Progenitor cell of endocrine pancreas (in vitro differentiated cells): ENCODE measurements at regions not wholly inside any gene's neighbourhood (a gene's known extent, or its start where the extent isn't known, plus 50 kb on each side); places are given as distances from the start of the nearest gene placed in this dataset.

Experiments used
- DNase-seq: peaks from one replicate; pipeline ENCODE4 v3.0.0; 2021; ENCODE audit warnings: low spot score; ENCODE audit not compliant: unreplicated experiment
- H3K27ac Mint-ChIP-seq: 2 replicates; pipeline ENCODE4 v1.8.0; 2021; ENCODE audit warnings: mild to moderate bottlenecking, moderate library complexity, mixed read lengths
- H3K27me3 Mint-ChIP-seq: 2 replicates; pipeline ENCODE4 v1.8.0; 2021; ENCODE audit warnings: mixed read lengths
- H3K36me3 Mint-ChIP-seq: 2 replicates; pipeline ENCODE4 v1.8.0; 2022; ENCODE audit warnings: mixed read lengths; ENCODE audit not compliant: insufficient read depth
- H3K4me1 Mint-ChIP-seq: 2 replicates; pipeline ENCODE4 v1.8.0; 2021; ENCODE audit warnings: low read depth, mixed read lengths
- H3K4me3 Mint-ChIP-seq: 2 replicates; pipeline ENCODE4 v1.8.0; 2021; ENCODE audit warnings: low read depth, mild to moderate bottlenecking, moderate library complexity, mixed read lengths
- H3K9me3 Mint-ChIP-seq: 2 replicates; pipeline ENCODE4 v1.8.0; 2021; ENCODE audit warnings: low read depth, mixed read lengths
- CTCF ChIP-seq: fragments of 200-600 bp; sonication (generic); IDR thresholded peaks from one replicate; pipeline ENCODE4 v1.5.0; 2021; ENCODE audit warnings: antibody characterized with exemption, mild to moderate bottlenecking; ENCODE audit not compliant: unreplicated experiment

- peaks cover 4% of the 10 kb centered on the region for H3K4me1 Mint-ChIP-seq
- no peaks in the 10 kb centered on the region for H3K27me3 Mint-ChIP-seq
- H3K4me3 Mint-ChIP-seq: no peak overlapping the region
- no peaks in the 10 kb centered on the region for H3K9me3 Mint-ChIP-seq
- H3K27ac Mint-ChIP-seq: no peak overlapping the region
- no peaks in the 10 kb centered on the region for H3K36me3 Mint-ChIP-seq
- no peak for DNase-seq
- TF ChIP-seq CTCF: no peak
Observed at GRCh38 chr2:59662127-59662861, 891.2 kb downstream of the BCL11A start.

- no peak for DNase-seq
- no peaks in the 10 kb centered on the region for H3K36me3 Mint-ChIP-seq
- H3K4me3 Mint-ChIP-seq: no peak overlapping the region
- TF ChIP-seq CTCF: no peak
- H3K9me3 Mint-ChIP-seq: no peaks in the 10 kb centered on the region
- no peaks in the 10 kb centered on the region for H3K27me3 Mint-ChIP-seq
- H3K4me1 Mint-ChIP-seq: peaks cover 4% of the 10 kb centered on the region
- no peak overlapping the region for H3K27ac Mint-ChIP-seq
Observed at GRCh38 chr2:59660262-59660661, 893.2 kb downstream of the BCL11A start.

- no peak for TF ChIP-seq CTCF
- Mint-ChIP-seq H3K4me3 (no peak overlapping the region), H3K4me1 (peaks cover 4% of the 10 kb centered on the region), H3K9me3 (no peaks in the 10 kb centered on the region), H3K36me3 (no peaks in the 10 kb centered on the region), H3K27me3 (no peaks in the 10 kb centered on the region), H3K27ac (no peak overlapping the region)
- no peak for DNase-seq
Observed at GRCh38 chr2:59658906-59659635, 894.4 kb downstream of the BCL11A start.

- no peak overlapping the region for H3K27ac Mint-ChIP-seq
- no peaks in the 10 kb centered on the region for H3K27me3 Mint-ChIP-seq
- DNase-seq: no peak
- no peaks in the 10 kb centered on the region for H3K9me3 Mint-ChIP-seq
- no peak for TF ChIP-seq CTCF
- no peak overlapping the region for H3K4me3 Mint-ChIP-seq
- no peaks in the 10 kb centered on the region for H3K4me1 Mint-ChIP-seq
- no peaks in the 10 kb centered on the region for H3K36me3 Mint-ChIP-seq
Observed at GRCh38 chr2:59655809-59656208, 897.6 kb downstream of the BCL11A start.

- no peaks in the 10 kb centered on the region for H3K4me1 Mint-ChIP-seq
- no peaks in the 10 kb centered on the region for H3K9me3 Mint-ChIP-seq
- no peaks in the 10 kb centered on the region for H3K27me3 Mint-ChIP-seq
- no peak overlapping the region for H3K27ac Mint-ChIP-seq
- no peak overlapping the region for H3K4me3 Mint-ChIP-seq
- TF ChIP-seq CTCF: no peak
- no peak for DNase-seq
- no peaks in the 10 kb centered on the region for H3K36me3 Mint-ChIP-seq
Observed at GRCh38 chr2:59654710-59655109, 898.7 kb downstream of the BCL11A start.
